ENCODE measurements at regions not wholly inside any gene's neighbourhood (a gene's known extent, or its start where the extent isn't known, plus 50 kb on each side); places are given as distances from the start of the nearest gene placed in this dataset.
"Not testable (repeated sequence)": the region's sequence is repeated elsewhere in the genome, so short reads cannot be mapped to it uniquely, and the experiment has no call there.

GRCh38 chr14:48615618-48616017, 940.2 kb upstream of the MDGA2 start:
- H2AK5ac ChIP-seq (ENCODE audit: low read length) = no peak overlapping the region
- H3K4ac ChIP-seq (ENCODE audit: low read depth, low read length) = no peak overlapping the region
- DNase-seq = no peak
- no peaks in the 10 kb centered on the region for H3K9me3 ChIP-seq (ENCODE audit: insufficient read depth, low read depth, low read length)
- H3K14ac ChIP-seq (ENCODE audit: low read length) = no peak overlapping the region
- no peak overlapping the region for H2BK120ac ChIP-seq (ENCODE audit: insufficient read depth, low read length, poor library complexity)
- H3K79me1 ChIP-seq (ENCODE audit: low read length) = no peaks in the 10 kb centered on the region
- H3K27ac ChIP-seq (ENCODE audit: low read depth, low read length) = no peak overlapping the region
- H3K18ac ChIP-seq (ENCODE audit: low read length) = no peak overlapping the region
- no peak overlapping the region for H3K23ac ChIP-seq (ENCODE audit: low read length)
- no peak overlapping the region for H2AFZ ChIP-seq (ENCODE audit: insufficient read depth, low read length, poor library complexity)
- no peak overlapping the region for H3K4me3 ChIP-seq (ENCODE audit: low read depth, low read length)
- H3K4me2 ChIP-seq (ENCODE audit: low read length) = no peak overlapping the region
- no peaks in the 10 kb centered on the region for H3K36me3 ChIP-seq (ENCODE audit: control insufficient read depth in 1 of 2, insufficient read depth in 2 of 2, low read length in 2 of 2)
- no peak overlapping the region for H2BK12ac ChIP-seq (ENCODE audit: low read length)
- no peak overlapping the region for H3K9ac ChIP-seq (ENCODE audit: low read length)
- no peak overlapping the region for H4K12ac ChIP-seq (ENCODE audit: low read depth, low read length)
- H3K27me3 ChIP-seq (ENCODE audit: insufficient read depth, low read length) = no peaks in the 10 kb centered on the region
- no peaks in the 10 kb centered on the region for H3K4me1 ChIP-seq (ENCODE audit: control insufficient read depth in 1 of 2, insufficient read depth in 2 of 2, low read length in 2 of 2)
- H4K91ac ChIP-seq (ENCODE audit: low read depth, low read length) = no peak overlapping the region
- WGBS (ENCODE audit: extremely low coverage, insufficient coverage, insufficient read length) = no CpG with 5 or more reads among the region's 1 CpG
- H4K8ac ChIP-seq (ENCODE audit: low read depth, low read length) = no peak overlapping the region
- H2BK5ac ChIP-seq (ENCODE audit: low read depth, low read length, poor library complexity) = no peak overlapping the region
- H3K79me2 ChIP-seq (ENCODE audit: control insufficient read depth, insufficient read depth, low read length, poor library complexity) = no peaks in the 10 kb centered on the region

GRCh38 chr14:48614003-48614402, 938.6 kb upstream of the MDGA2 start:
- no peak overlapping the region for H3K4me2 ChIP-seq (ENCODE audit: low read length)
- H3K36me3 ChIP-seq (ENCODE audit: control insufficient read depth in 1 of 2, insufficient read depth in 2 of 2, low read length in 2 of 2) = no peaks in the 10 kb centered on the region
- H3K9ac ChIP-seq (ENCODE audit: low read length) = no peak overlapping the region
- H3K27ac ChIP-seq (ENCODE audit: low read depth, low read length) = no peak overlapping the region
- no peak overlapping the region for H2BK5ac ChIP-seq (ENCODE audit: low read depth, low read length, poor library complexity)
- H3K79me1 ChIP-seq (ENCODE audit: low read length) = no peaks in the 10 kb centered on the region
- no peak overlapping the region for H2BK120ac ChIP-seq (ENCODE audit: insufficient read depth, low read length, poor library complexity)
- H3K4me1 ChIP-seq (ENCODE audit: control insufficient read depth in 1 of 2, insufficient read depth in 2 of 2, low read length in 2 of 2) = no peaks in the 10 kb centered on the region
- no peaks in the 10 kb centered on the region for H3K79me2 ChIP-seq (ENCODE audit: control insufficient read depth, insufficient read depth, low read length, poor library complexity)
- no peak overlapping the region for H4K91ac ChIP-seq (ENCODE audit: low read depth, low read length)
- no peak overlapping the region for H2AK5ac ChIP-seq (ENCODE audit: low read length)
- no peak overlapping the region for H2BK12ac ChIP-seq (ENCODE audit: low read length)
- no peak overlapping the region for H4K8ac ChIP-seq (ENCODE audit: low read depth, low read length)
- H3K4me3 ChIP-seq (ENCODE audit: low read depth, low read length) = no peak overlapping the region
- H3K27me3 ChIP-seq (ENCODE audit: insufficient read depth, low read length) = no peaks in the 10 kb centered on the region
- H3K14ac ChIP-seq (ENCODE audit: low read length) = no peak overlapping the region
- H3K9me3 ChIP-seq (ENCODE audit: insufficient read depth, low read depth, low read length) = no peaks in the 10 kb centered on the region
- H3K23ac ChIP-seq (ENCODE audit: low read length) = no peak overlapping the region
- no CpG with 5 or more reads among the region's 2 CpGs for WGBS (ENCODE audit: extremely low coverage, insufficient coverage, insufficient read length)
- DNase-seq = no peak
- H2AFZ ChIP-seq (ENCODE audit: insufficient read depth, low read length, poor library complexity) = no peak overlapping the region
- no peak overlapping the region for H3K18ac ChIP-seq (ENCODE audit: low read length)
- no peak overlapping the region for H3K4ac ChIP-seq (ENCODE audit: low read depth, low read length)
- H4K12ac ChIP-seq (ENCODE audit: low read depth, low read length) = no peak overlapping the region

GRCh38 chr14:48606960-48607359, 931.6 kb upstream of the MDGA2 start:
- H2BK5ac ChIP-seq (ENCODE audit: low read depth, low read length, poor library complexity); H4K8ac ChIP-seq (ENCODE audit: low read depth, low read length); H4K12ac ChIP-seq (ENCODE audit: low read depth, low read length); H3K14ac ChIP-seq (ENCODE audit: low read length); H3K9me3 ChIP-seq (ENCODE audit: insufficient read depth, low read depth, low read length); H3K18ac ChIP-seq (ENCODE audit: low read length); H2BK120ac ChIP-seq (ENCODE audit: insufficient read depth, low read length, poor library complexity); H3K79me2 ChIP-seq (ENCODE audit: control insufficient read depth, insufficient read depth, low read length, poor library complexity); H2AFZ ChIP-seq (ENCODE audit: insufficient read depth, low read length, poor library complexity); H3K4ac ChIP-seq (ENCODE audit: low read depth, low read length); H3K36me3 ChIP-seq (ENCODE audit: control insufficient read depth in 1 of 2, insufficient read depth in 2 of 2, low read length in 2 of 2); H3K27ac ChIP-seq (ENCODE audit: low read depth, low read length); H3K4me3 ChIP-seq (ENCODE audit: low read depth, low read length); H3K27me3 ChIP-seq (ENCODE audit: insufficient read depth, low read length); H3K4me2 ChIP-seq (ENCODE audit: low read length); H3K23ac ChIP-seq (ENCODE audit: low read length); H3K79me1 ChIP-seq (ENCODE audit: low read length); H3K4me1 ChIP-seq (ENCODE audit: control insufficient read depth in 1 of 2, insufficient read depth in 2 of 2, low read length in 2 of 2); H3K9ac ChIP-seq (ENCODE audit: low read length); DNase-seq; H2BK12ac ChIP-seq (ENCODE audit: low read length); H2AK5ac ChIP-seq (ENCODE audit: low read length); H4K91ac ChIP-seq (ENCODE audit: low read depth, low read length): not testable (repeated sequence)
- no CpG with 5 or more reads among the region's 8 CpGs for WGBS (ENCODE audit: extremely low coverage, insufficient coverage, insufficient read length)

- H2AFZ ChIP-seq (ENCODE audit: insufficient read depth, low read length, poor library complexity) = no peak overlapping the region
- no CpG with 5 or more reads among the region's 7 CpGs for WGBS (ENCODE audit: extremely low coverage, insufficient coverage, insufficient read length)
- no peak overlapping the region for H4K12ac ChIP-seq (ENCODE audit: low read depth, low read length)
- no peak overlapping the region for H3K27ac ChIP-seq (ENCODE audit: low read depth, low read length)
- no peaks in the 10 kb centered on the region for H3K4me1 ChIP-seq (ENCODE audit: control insufficient read depth in 1 of 2, insufficient read depth in 2 of 2, low read length in 2 of 2)
- H3K4me3 ChIP-seq (ENCODE audit: low read depth, low read length) = no peak overlapping the region
- DNase-seq = no peak
- H2BK120ac ChIP-seq (ENCODE audit: insufficient read depth, low read length, poor library complexity) = no peak overlapping the region
- H3K18ac ChIP-seq (ENCODE audit: low read length) = no peak overlapping the region
- H3K9ac ChIP-seq (ENCODE audit: low read length) = no peak overlapping the region
- no peak overlapping the region for H3K4me2 ChIP-seq (ENCODE audit: low read length)
- H3K14ac ChIP-seq (ENCODE audit: low read length) = no peak overlapping the region
- H3K79me1 ChIP-seq (ENCODE audit: low read length) = no peaks in the 10 kb centered on the region
- no peak overlapping the region for H2BK12ac ChIP-seq (ENCODE audit: low read length)
- no peaks in the 10 kb centered on the region for H3K36me3 ChIP-seq (ENCODE audit: control insufficient read depth in 1 of 2, insufficient read depth in 2 of 2, low read length in 2 of 2)
- H4K91ac ChIP-seq (ENCODE audit: low read depth, low read length) = no peak overlapping the region
- no peak overlapping the region for H2BK5ac ChIP-seq (ENCODE audit: low read depth, low read length, poor library complexity)
- no peaks in the 10 kb centered on the region for H3K79me2 ChIP-seq (ENCODE audit: control insufficient read depth, insufficient read depth, low read length, poor library complexity)
- H3K9me3 ChIP-seq (ENCODE audit: insufficient read depth, low read depth, low read length) = no peaks in the 10 kb centered on the region
- no peak overlapping the region for H3K23ac ChIP-seq (ENCODE audit: low read length)
- no peak overlapping the region for H4K8ac ChIP-seq (ENCODE audit: low read depth, low read length)
- no peak overlapping the region for H2AK5ac ChIP-seq (ENCODE audit: low read length)
- no peak overlapping the region for H3K4ac ChIP-seq (ENCODE audit: low read depth, low read length)
- H3K27me3 ChIP-seq (ENCODE audit: insufficient read depth, low read length) = no peaks in the 10 kb centered on the region
Observed at GRCh38 chr14:48598458-48598857, 923.1 kb upstream of the MDGA2 start.
